SK-N-SH treated with all-trans-retinoic acid at 6 μM for 48 hours (cell line): ENCODE measurements at regions not wholly inside any gene's neighbourhood (a gene's known extent, or its start where the extent isn't known, plus 50 kb on each side); places are given as distances from the start of the nearest gene placed in this dataset.

Experiments
- ESRRG ChIP-seq: fragments of 250-450 bp; sonication (Bioruptor Pico); IDR thresholded peaks from 2 replicates; pipeline ENCODE4 v1.6.1; 2021; ENCODE audit warnings: mild to moderate bottlenecking
- TCF4 ChIP-seq: fragments of 250-450 bp; sonication (Bioruptor Pico); IDR thresholded peaks from 2 replicates; pipeline ENCODE4 v1.8.0; 2021; ENCODE audit warnings: mild to moderate bottlenecking, moderate library complexity, borderline replicate concordance
- ZFP3 ChIP-seq: fragments of 250-450 bp; sonication (Bioruptor Pico); IDR thresholded peaks from 2 replicates; pipeline ENCODE4 v1.5.0; 2020; ENCODE audit warnings: mild to moderate bottlenecking, moderate library complexity
- ZFP30 ChIP-seq: fragments of 450-650 bp; formaldehyde crosslinking; IDR thresholded peaks from 2 replicates; pipeline ENCODE4 v1.5.0; 2022; ENCODE audit warnings: mild to moderate bottlenecking, moderate library complexity
- TF ChIP-seq, protein P1 (sequence below): fragments of 250-450 bp; sonication (Bioruptor Pico); IDR thresholded peaks from 2 replicates; pipeline ENCODE4 v1.5.0; 2020; ENCODE audit warnings: mild to moderate bottlenecking, moderate library complexity
- TF ChIP-seq, protein P2 (sequence below): fragments of 250-450 bp; sonication (Bioruptor Pico); IDR thresholded peaks from 2 replicates; pipeline ENCODE4 v1.8.0; 2020; ENCODE audit warnings: mild to moderate bottlenecking, moderate library complexity, borderline replicate concordance
- TF ChIP-seq, protein P3 (sequence below): fragments of 250-450 bp; sonication (Bioruptor Pico); IDR thresholded peaks from 2 replicates; pipeline ENCODE4 v1.5.1; 2020; ENCODE audit warnings: low read depth, mild to moderate bottlenecking, moderate library complexity

DNA sequence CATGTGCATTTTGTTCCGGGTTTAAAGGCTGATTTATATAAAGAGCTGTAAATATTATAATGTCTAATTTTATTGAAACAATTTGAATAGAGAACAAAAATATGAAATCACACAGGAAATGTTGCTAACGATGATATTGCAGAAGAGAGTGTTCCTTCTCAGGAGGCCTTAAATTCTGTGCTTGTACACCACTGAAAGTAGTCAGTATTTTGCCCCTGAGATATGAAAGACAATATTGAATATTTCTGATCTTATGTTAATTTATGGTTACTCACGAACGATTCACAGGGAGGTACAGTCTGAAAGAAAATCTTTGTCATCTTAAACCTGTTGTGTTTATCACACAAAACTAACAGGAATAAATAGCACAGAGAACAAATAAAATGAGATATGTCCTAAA is 213.2 kb upstream of the PLSCR5 start:
- TF ChIP-seq, protein P1, sequence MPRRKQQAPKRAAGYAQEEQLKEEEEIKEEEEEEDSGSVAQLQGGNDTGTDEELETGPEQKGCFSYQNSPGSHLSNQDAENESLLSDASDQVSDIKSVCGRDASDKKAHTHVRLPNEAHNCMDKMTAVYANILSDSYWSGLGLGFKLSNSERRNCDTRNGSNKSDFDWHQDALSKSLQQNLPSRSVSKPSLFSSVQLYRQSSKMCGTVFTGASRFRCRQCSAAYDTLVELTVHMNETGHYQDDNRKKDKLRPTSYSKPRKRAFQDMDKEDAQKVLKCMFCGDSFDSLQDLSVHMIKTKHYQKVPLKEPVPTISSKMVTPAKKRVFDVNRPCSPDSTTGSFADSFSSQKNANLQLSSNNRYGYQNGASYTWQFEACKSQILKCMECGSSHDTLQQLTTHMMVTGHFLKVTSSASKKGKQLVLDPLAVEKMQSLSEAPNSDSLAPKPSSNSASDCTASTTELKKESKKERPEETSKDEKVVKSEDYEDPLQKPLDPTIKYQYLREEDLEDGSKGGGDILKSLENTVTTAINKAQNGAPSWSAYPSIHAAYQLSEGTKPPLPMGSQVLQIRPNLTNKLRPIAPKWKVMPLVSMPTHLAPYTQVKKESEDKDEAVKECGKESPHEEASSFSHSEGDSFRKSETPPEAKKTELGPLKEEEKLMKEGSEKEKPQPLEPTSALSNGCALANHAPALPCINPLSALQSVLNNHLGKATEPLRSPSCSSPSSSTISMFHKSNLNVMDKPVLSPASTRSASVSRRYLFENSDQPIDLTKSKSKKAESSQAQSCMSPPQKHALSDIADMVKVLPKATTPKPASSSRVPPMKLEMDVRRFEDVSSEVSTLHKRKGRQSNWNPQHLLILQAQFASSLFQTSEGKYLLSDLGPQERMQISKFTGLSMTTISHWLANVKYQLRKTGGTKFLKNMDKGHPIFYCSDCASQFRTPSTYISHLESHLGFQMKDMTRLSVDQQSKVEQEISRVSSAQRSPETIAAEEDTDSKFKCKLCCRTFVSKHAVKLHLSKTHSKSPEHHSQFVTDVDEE (CRISPR knock-in tag) = no peak
- TF ChIP-seq, protein P2, sequence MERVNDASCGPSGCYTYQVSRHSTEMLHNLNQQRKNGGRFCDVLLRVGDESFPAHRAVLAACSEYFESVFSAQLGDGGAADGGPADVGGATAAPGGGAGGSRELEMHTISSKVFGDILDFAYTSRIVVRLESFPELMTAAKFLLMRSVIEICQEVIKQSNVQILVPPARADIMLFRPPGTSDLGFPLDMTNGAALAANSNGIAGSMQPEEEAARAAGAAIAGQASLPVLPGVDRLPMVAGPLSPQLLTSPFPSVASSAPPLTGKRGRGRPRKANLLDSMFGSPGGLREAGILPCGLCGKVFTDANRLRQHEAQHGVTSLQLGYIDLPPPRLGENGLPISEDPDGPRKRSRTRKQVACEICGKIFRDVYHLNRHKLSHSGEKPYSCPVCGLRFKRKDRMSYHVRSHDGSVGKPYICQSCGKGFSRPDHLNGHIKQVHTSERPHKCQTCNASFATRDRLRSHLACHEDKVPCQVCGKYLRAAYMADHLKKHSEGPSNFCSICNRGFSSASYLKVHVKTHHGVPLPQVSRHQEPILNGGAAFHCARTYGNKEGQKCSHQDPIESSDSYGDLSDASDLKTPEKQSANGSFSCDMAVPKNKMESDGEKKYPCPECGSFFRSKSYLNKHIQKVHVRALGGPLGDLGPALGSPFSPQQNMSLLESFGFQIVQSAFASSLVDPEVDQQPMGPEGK (CRISPR knock-in tag) = no peak
- TF ChIP-seq ESRRG (CRISPR knock-in tag) (no peak), TCF4 (no peak), ZFP3 (no peak), ZFP30 (no peak)
- TF ChIP-seq, protein P3, sequence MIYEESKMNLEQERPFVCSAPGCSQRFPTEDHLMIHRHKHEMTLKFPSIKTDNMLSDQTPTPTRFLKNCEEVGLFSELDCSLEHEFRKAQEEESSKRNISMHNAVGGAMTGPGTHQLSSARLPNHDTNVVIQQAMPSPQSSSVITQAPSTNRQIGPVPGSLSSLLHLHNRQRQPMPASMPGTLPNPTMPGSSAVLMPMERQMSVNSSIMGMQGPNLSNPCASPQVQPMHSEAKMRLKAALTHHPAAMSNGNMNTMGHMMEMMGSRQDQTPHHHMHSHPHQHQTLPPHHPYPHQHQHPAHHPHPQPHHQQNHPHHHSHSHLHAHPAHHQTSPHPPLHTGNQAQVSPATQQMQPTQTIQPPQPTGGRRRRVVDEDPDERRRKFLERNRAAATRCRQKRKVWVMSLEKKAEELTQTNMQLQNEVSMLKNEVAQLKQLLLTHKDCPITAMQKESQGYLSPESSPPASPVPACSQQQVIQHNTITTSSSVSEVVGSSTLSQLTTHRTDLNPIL = no peak
